TTC549 (cell line): ENCODE measurements at regions not wholly inside any gene's neighbourhood (a gene's known extent, or its start where the extent isn't known, plus 50 kb on each side); places are given as distances from the start of the nearest gene placed in this dataset.
"Not testable (repeated sequence)": the region's sequence is repeated elsewhere in the genome, so short reads cannot be mapped to it uniquely, and the experiment has no call there.

Source experiments
- FAIRE-seq: peaks from 2 replicates; lab custom pipeline; 2012; peaks lifted over from hg19 to GRCh38; lab: Jason Lieb, UNC

DNA sequence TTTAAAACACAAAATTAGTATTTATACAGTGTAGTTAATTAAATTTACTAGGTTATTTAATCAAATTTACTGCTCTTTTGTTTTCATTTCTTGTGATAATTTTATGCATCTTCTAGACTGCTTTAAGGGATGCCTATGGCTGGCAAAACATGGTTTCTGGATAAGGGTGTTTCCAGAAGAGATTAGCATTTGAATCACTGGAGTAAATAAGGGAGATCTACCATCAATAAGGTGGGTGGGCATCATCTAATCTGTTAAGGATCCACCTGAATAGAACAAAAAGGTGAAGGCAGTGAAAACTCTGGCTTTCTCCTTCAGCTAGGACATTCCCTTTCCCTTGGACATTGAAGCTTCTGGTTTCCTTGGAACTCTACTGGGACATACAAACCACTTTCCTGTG lies 146.2 kb upstream of the LAMA2 start:
- no peak for FAIRE-seq

DNA sequence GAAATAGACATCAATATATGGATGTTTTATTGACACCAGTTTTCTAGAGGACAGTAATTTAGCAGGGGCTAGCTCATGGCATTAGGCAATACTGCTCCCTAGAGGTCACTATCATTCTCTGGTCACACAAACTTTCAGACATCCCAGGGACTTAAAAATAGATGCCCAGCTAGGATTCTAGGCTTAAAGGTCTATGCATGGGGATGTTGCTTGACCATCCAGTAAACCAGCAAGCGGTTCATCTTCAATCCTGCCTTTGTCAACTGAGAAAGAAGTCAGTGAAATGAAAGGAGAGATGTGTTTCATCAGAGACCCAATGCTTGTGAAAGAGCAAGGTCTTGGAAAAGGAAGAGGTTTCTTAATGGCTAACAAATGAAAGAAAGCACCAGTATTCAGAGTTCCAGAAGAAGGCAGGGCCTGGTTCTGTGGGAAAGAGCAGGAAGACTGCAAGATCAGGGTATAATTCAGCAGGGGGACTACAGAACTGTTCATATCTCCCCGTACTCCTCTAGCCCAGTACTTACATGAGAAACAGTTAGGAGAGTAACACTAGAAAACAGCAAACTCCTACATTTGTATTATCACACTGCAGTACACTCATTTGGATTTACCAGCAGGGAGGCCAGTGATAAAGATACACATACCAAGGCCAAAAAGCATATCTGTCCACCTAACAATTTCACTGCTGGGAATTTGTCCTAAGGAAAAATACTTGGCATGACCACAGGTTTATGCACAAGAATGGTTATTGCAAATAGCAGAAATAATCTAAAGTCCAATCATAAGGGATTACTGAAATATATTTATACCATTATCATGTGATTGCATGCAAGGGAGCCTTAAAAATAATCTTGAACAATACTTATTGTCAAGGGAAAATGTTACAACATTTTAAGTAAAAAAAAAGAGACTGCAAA lies 151.4 kb upstream of the LAMA2 start:
- FAIRE-seq, result no peak

DNA sequence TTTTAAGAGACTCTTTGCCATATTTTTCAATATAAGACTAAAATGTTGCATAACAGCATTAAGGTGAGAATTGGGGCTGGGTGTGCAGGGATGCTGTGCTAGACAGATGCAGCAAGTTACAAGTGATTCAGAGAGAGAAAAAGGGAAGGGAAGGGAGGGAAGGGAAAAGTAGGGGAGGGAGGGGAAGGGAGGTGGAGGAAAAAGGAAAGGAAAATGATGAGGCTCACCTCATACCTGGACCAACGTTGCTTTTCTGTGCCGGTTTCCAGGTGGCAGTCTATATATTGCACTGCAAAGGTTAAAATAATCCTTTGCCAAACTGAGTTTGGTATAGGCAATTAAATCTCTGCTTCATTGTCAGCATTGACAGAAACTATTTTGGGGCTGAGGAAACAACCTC lies 155.4 kb upstream of the LAMA2 start:
- FAIRE-seq, result no peak

DNA sequence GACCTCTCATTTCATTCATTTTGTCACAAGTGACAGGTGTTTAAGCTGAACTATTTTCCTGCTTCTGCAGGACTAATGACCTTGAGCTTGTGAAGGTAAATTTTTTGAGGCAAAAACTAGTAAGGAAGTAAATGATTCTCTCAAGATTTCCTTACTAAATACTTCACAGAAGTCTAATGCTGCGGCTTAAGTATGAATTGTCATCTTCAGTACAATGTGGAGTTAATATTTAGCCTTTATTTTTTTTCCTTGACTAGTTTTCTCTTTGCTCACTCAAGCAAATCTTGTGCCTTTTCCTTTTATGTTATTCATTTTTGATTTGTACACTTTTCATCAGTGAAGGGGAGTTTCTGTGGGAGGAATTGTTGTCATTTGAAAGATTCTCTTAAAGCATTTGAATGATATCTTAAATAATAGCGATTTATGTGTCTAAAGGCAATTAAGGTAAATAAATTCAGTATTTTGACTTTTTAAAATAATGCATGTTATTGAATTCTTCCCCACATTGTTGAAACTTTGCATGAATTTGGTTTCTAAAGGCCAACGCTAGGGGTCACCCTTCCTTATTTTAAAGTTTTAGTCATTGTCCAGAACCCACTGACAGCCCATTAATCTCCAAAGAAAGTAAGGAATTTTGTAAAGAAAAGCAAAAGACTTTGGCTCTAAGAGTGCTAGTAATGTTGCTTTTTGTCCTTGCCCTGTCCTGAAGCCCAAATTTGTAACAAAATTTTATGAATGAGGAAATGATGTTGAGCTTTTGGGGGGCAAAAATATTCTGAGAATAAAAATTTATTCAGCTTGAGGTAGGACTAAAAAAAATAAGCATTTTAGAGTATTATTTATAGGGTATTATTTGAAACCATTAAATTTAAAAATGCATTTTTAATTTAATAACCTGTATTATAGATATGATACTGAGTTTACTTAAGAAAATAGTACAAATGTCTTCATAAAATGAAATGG lies 157.4 kb upstream of the LAMA2 start:
- peak; percentile 28 for FAIRE-seq

DNA sequence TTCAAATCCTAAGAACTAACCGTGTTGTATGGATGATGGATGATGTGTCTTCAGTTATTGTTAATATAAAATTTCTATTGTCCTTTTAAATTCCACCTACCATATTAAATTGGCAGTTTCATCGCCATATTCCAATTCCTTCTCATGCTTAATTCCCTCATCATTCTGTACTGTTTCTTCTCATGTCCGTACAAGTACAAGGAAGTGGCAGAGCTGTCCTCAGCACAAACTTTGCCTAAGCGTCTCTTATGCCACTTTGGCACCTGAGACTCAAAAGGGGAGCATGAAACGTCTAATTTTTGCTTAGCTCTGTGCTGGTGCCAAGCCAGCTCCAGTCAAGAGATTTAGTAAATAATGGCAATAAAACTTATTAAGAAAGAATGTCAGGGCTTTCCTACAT lies 158.2 kb upstream of the LAMA2 start:
- no peak for FAIRE-seq

DNA sequence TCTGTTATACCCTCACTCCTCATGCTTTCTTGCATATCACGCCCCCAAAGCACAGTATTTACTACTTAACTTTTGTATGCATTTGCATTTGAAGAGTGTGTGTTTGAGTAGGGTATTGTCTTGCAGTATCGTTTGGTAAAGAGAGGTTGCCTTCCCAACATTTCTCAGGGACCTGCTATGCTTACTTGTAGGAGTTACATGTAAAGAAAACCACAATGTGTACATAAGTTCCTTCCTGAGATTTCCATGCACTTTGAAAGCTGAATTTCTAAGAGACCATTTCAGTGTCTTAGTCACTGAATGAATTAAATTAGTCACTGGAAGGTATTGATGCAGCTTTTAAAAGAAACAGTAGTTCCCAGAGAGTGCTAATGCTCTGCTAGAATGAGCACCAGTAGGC lies 159.3 kb upstream of the LAMA2 start:
- FAIRE-seq, result no peak

DNA sequence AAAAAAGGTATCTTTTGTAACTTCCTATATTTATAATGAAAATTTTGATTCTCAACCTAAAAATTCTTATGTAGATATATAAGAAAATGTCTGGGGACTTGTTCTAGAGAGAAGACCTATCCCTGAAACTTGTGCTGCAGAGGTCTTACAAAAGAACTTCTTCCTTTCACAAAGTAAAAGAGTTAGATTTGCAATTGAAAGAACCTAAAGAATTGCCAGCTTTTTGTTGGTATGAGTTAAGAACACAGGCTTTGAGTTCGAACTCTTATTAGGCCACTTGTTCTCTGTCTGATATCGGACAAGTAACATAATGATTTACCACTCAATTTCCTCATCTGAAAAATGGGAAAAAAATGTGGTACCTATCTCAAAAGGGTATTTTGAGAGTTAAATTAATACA lies 162.0 kb upstream of the LAMA2 start:
- FAIRE-seq, result no peak

DNA sequence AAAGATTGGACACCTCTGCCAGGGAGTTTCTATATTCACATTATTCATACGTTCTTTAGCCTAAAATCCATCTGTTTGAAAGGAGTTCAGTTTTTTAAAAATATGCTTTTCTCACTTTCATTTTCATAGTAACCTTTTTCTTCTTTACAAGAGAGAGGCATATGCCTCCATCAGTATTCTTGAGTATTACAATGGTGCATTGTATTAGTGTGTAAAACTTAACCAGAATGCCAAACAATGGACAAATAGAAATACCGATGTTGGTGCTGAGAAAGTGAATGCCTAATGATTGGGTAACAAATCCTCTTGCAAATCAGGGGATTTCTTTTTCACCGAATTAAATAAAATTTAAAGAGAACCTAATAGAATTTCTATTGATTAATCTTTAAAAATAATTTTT lies 163.2 kb upstream of the LAMA2 start:
- FAIRE-seq, result no peak

DNA sequence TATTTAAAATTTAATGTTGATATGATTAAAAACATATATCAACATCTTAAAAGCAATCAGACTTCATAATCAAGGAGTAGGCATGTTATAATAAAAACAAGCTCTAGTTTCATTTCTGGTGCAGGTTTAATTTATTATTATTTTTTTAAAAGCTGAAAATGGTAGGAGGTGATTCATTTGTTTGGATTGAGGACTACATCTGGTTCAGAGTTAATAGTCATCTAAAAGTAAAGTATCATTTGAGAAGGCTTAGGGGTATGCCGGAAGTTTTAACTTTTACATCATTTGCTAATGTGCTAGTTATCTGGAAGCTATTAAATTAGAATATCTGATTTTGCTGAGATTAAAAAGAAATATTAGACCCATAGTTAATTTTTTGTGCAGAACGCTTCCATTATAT lies 169.5 kb upstream of the LAMA2 start:
- FAIRE-seq, result no peak

DNA sequence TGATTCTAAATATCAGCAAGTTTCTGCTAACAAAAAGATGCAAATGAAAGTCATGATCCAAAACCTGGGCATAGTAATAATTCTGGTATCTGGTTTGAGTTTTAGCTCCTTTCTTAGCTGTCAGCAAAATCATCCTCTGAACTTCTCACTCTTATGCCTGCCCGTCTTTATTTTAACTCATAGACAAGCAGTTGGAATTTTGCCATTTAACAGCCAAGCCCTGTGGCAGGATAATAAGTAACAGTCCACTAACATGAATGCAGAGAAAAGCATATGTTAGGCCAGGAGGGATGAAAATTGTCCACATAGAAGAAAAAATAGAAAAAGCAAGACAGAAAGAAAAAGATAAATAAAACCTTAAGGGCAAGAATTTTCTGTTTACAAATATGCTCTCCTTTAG lies 170.0 kb upstream of the LAMA2 start:
- no peak for FAIRE-seq

DNA sequence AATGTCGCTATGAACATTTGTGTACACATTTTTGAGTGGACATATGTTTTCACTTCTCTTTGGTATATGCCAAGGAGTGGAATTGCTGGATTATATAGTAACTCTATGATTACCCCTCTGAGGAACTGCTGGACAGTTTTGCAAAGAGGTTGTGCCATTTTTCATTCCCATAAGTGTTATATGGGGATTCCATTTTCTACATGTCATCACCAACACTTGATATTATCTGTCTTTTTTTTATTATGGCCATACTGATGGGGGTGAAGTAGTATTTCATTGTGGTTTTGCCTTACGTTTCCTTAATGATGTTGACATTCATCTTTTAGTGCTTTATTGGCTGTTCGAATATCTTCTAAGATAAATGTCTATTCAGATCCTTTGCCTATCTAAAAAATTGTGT lies 171.8 kb upstream of the LAMA2 start:
- no peak for FAIRE-seq

DNA sequence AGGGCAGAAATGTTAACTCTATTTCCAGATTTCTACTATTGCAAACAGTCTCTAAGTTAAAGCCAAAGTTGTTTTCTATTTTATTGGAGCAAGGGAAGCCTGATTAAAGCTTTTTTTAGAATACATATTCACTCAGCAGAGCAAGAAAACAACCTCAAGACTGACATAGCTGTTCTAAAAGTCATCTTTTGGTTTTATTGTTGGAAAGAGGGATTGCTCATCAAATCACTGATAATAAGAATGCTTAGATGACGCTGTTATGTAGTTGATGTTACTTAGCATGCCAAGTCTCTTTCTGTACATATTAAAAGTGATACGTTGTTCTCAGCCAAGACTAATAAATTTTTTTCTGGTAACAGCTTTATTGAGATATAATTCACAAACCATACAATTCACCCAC lies 172.6 kb upstream of the LAMA2 start:
- FAIRE-seq, result no peak

DNA sequence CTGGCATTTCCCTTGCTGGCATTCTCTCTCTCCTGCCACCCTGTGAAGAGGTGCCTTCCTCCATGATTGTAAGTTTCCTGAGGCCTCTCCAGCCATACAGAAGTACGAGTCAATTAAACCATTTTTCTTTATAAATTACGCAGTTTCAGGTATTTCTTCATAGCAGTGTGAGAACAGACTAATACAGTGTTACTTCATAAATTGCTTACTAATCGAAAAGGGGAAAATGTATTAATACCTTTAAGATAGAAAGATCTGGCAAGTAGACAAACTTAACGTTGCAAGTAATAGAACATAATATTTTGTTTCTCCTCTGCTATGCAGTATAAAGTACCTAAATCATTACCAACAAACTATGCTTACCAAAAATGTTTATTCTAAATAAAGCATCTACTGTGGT lies 178.3 kb upstream of the LAMA2 start:
- no peak for FAIRE-seq

DNA sequence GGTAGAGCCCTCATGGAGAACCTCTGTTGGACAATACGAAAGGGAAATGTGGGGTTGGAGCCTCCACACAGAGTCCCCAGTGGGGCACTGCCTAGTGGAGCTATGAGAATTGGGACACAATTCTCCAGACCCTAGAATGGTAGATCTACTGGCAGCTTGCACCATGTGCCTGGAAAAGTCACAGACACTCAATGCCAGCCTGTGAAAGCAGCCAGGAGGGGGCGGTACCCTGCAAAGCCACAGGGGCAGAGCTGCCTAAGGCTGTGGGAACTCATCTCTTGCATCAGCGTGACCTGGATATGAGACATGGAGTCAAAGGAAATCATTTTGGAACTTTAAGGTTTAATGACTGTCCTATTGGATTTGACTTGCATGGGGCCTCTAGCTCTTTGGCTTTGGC lies 179.1 kb upstream of the LAMA2 start:
- FAIRE-seq, result not testable (repeated sequence)

DNA sequence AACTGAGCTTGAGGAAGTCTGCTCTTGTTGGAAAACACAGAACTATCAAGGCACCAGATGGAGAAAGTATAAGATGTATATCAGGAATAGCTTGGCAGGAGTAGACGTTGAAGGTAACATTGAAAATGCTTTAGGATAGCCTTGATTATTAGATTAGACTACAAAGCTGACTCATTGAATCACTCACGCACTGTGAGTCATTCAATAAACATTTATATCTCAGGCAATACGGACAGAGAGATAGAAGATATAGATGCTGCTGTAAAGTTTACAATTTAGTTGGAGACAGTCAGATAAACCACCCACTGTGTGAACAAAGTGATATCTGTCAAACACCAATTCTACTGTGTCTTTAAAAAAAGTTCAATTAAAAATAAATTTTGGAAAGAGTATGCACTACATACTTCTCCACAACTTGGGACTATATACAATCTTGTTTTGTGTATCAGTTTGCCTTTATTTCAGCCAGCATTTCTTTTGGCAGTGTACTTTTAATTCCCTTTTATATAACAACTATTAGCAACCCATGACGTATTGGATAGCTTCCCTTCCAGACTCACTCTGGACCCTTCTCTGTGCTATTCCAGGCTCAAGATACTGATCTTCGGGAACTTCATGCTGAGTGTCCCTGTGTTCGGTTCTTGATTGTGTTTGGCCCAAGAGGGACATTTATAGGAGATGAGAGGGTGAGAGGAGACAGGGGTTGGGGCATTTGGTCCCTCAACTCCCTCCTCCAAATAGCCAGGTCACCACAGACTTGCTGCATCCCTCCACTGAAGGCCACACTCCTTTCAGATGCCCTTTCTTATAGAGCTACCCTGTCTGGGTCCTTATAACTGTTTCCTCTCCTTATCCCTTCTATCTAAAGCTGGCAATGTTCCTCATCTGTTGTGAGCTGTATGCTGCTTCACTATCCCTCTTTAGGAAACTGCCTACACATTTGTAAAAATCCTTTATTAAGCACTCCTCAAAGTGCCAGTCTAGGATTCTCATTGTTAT lies 176.6 kb upstream of the PTPRK start:
- no peak for FAIRE-seq

DNA sequence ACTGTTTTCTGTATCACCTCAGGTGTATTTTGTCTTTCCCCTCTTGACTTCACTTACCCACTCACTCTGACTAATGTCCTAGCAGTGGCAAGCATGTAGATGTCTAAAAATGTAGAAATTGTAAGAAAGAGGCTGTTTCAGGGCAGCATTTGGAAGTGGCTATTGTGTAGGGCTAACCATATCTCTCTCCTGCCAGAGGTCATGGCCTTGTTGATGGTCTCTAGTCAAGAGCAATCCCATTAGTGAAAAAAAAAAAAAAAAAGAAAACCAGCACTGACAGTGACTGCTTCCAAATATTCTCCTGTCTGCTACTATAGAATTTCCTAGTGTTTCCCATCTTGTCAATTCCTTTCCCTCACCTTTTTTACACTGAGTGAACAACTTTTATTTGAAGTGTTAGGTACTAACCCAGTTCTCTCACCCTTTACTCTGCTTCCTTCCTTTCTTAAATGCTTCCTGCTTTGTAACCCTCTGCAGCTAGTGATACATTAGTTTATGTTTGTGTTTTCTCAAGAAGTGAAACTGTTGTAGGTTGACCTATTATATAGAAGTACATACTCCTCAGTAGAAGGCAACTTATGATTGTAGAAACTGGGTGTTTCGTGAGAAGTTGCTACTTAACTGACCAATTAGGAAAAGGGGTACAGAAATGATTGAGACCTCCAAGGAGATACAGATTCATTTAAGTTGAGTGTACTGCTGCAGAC lies 174.1 kb upstream of the PTPRK start:
- no peak for FAIRE-seq

DNA sequence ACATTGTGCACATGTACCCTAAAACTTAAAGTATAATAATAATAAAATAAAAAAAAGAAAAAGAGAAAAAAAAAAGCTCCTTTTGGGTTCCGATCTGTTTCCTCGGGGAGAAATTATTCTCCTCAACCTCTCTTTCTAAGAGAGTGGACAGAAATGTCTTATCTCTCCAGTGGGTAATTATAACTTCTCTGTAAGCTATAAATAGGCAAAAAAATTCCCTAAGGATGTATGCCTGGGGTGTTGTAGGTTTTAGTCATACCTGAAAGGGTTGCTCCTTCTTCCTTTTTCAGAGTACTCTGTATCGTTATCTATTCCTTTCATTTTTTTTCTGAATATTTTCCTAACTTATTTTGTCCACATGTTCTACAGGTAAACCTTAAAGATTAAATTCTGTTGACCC lies 169.7 kb upstream of the PTPRK start:
- no peak for FAIRE-seq

DNA sequence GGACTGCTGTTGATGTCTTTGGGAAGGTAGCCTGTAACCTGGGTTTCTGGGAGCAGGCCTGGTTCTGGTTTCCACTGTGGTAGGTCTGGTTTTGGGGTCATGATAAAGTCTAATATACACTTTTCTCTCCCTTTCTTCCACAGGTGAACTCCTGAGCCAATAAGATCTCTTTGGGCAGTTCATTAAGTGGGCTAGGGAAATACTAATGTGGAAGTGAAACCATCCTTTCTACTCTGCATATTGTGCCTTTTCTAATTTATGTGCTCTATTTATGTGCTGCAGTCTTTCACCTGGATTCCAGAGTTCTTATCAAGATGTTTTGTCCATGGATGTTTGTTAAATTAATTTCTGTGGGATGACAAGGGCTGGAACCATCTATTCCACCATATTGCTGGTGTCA lies 165.7 kb upstream of the PTPRK start:
- FAIRE-seq, result no peak

DNA sequence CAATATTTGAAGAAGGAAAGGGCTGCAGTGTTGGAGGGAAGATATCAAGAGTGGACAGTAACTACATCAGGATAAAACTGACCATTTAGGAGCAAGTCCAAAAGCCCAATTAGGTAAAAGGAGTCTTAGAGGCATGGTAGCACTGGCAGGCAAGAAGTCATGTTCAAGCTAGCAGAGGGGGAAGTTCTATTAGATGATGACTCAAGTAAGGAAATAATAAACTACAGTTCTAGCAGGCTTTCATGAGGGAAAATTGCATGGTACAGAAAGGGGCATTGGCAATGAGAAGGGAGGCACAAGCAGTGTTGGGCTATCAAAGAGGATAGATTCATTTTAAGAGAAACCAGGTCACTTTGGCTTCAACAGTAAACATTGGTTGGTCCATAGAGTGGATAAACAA lies 156.1 kb upstream of the PTPRK start:
- no peak for FAIRE-seq

DNA sequence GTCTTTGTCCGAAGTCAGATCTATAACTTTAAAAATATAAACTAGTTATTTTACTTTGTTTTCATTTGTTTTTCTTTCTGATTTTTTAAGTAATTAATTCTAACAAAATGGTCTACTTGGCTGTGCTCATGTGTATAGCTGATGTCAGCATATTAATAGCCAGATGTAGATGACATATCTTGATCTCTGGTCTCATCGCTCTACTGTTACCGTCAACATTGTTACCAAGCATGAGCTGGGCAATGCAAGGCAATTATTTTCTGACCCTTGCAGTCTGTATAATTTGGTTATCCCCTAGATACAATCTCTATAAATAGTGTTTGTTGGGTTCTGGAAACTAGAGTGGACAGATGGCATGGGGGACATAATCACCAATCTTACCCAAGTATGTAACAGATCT lies 151.6 kb upstream of the PTPRK start:
- no peak for FAIRE-seq

DNA sequence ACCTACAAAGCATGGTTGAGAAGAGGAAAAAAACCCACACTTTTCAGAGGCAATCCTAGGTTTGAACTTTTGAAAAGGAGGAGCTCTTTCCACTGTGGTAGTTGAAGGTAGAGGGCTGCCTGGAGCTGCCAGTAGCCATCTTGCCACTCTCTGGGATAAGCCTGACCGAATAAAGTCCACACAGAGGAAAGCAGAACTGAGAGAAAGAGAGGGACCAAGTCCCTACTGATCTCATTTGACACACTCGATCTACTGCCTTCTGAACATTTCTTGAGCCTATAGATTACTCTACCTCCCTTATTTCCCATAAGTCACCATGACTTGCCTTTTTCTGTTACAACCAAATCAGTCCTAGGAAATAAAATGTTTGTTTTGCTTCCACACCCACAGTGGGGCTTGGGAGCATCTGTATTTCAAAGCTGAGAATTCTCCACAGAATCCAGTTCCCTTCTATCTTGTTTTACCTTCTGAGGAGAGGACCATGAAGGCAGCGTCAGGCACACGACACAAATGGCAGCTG lies 147.0 kb upstream of the PTPRK start:
- FAIRE-seq, result no peak
